ENCODE measurements at regions not wholly inside any gene's neighbourhood (a gene's known extent, or its start where the extent isn't known, plus 50 kb on each side); places are given as distances from the start of the nearest gene placed in this dataset.

- TF ChIP-seq RB1 (IDR thresholded peaks at IDR 0.05; ENCODE audit: low read depth) (no peak), NFYB (IDR thresholded peaks at IDR 0.05; ENCODE audit: extremely low read depth, insufficient read length) (no peak), CTCF (IDR thresholded peaks at IDR 0.05 in 2 of 3, conservative IDR thresholded peaks at IDR 0.05 in 1 of 3; ENCODE audit: insufficient read depth in 2 of 3, low read depth in 1 of 3, low read length in 3 of 3) (no peak), HMG20A (CRISPR knock-in tag; conservative IDR thresholded peaks at IDR 0.05) (no peak), HDAC6 (IDR thresholded peaks at IDR 0.05; ENCODE audit: low read depth, low read length) (no peak)
Measured at GRCh38 chrX:122666601-122667000, 517.5 kb upstream of the GRIA3 start.

Measured in K562 (cell line).